IPS-NIHi7 (cell line): ENCODE measurements at regions not wholly inside any gene's neighbourhood (a gene's known extent, or its start where the extent isn't known, plus 50 kb on each side); places are given as distances from the start of the nearest gene placed in this dataset.

Source experiments
- DNase-seq: peaks from one replicate; pipeline ENCODE4 v3.0.0; 2012; ENCODE audit warnings: mixed read lengths; ENCODE audit errors: extremely low spot score

- DNase-seq, result no peak
These were observed 403.6 kb upstream of the ANXA10 start for GRCh38 chr4:167688660-167689142.

- no peak for DNase-seq
These were observed 389.9 kb upstream of the ANXA10 start for GRCh38 chr4:167702391-167702790.

DNA sequence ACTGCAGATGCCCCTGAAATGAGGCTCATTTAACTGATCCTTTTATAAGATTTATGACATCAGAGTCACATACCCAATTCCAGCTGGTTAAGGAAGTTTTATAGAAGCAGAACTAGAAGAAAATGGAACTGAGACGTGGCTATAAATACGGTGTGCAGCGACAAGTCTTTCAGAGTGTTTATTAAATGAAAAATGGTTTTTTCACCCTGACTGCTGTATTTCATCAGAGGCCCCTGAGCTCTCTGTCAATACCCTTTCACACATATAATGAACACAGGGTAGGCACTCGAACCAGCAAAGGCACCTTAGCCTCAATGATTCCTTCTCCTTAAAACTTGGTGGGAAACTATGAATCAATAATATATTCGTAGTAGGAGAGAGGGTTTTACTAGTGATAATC, 380.8 kb upstream of the ANXA10 start:
- DNase-seq, result no peak

DNA sequence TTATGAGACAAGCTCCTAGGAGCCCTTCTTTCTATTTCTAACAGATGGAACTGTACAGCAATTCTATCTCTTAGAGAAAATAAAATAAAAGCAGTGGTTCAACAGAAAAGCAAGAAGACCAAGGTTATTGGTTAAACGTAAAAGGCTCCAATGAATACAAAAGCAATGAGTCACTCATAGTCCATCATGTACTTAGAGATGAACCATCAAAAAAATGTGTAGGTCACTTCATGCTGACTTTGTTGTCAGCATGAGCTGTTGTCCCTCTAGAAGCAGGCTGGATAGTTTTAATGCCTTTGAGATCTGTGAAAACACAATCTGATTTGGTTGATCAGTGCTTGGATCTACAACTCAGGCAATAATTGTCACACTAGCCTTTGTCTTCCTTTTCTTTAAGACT, 378.6 kb upstream of the ANXA10 start:
- no peak for DNase-seq

DNA sequence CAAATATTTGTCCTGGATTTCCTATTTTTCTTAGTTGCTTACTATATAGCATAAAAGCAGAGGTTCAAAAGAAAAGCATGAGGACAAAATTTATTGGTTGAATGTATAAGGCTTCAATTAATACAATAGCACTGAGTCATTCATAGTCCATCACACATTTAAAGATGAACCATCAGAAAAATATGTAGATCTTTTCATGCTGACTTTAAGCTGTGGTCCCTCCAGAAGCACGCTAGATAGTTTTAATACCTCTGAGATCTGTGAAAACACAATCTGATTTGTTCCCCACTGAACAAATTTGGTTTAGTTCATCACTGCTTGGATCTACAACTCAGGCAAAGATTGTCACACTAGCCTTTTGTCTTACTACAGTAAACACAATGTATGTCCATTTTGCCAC, 377.2 kb upstream of the ANXA10 start:
- DNase-seq, result no peak

DNA sequence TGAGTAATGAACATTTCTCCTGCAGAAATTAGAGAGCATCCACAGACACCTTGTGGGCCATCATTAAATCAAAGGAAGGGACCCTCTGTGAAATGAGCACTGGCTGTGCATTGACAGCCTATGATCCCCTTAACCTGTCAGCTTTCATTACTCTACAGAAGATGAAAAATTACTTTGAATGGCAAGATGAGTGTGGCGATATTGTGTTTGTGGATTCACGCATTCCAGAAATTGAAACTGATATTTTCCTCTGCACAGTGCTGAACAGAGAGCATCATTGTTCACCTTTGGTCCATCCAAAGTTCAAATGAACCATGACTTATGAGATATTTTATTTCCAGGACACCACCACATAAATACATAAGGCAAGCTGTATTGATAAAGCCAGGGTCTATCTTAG, 374.8 kb upstream of the ANXA10 start:
- no peak for DNase-seq

DNA sequence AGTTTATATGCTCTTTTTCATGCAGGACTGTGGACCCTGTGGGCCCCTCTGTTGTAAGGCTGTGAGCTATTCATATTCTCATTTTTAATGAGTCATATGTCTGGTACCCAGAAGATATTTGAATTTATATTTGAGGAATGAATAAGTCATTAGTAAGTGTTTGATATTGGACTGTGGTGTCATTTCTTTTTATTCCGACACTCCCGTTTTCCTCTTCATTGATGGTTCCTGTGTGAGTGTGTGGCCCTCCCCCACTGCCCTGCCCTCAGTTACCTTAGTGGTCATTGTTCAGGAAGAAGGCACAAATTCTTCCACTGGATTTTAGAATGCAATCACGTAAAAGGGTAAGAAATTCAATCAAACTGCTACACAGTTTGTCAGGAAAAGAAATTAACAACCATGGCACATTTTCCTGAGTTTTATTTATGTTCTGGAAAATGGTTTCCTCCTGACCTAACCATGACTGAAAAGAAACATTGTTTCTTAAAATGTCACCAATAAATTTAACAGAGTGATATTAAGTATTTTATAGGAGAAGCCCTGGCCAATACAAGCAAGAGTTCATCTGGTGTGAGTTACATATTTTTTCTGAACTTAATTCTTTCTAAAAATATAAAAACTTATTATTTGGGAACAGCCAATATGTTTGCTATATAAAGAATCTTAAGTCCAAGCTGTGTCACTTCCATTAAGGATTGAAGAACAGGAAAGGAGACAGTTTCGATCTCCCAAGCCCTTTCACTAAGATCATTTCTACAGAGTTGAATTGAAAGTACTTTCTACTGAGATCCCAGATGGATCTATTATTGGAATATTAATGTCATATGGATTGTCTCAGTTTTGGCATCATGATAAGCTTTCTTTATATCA, 370.5 kb upstream of the ANXA10 start:
- DNase-seq, result no peak

DNA sequence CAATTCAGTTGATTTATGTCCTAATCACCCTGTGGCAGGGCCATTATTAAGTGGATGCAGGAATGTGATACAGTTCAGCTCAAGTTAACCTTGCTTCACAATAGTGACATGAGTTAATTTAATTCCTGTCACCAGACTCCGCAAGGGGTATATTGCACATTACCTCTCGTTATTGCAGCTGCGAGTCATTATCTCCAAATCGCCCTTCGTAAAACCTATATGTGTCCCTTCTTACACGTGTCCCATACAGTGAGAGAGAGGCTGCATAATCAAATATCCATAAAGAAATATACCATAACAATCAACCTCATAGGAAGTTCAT, 369.9 kb upstream of the ANXA10 start:
- DNase-seq, result no peak

GRCh38 chr4:167724941-167725340, 367.4 kb upstream of the ANXA10 start:
- no peak for DNase-seq

- DNase-seq, result no peak
These were observed 361.6 kb upstream of the ANXA10 start for GRCh38 chr4:167730769-167731168.

- no peak for DNase-seq
These were observed 347.2 kb upstream of the ANXA10 start for GRCh38 chr4:167745024-167745687.

GRCh38 chr4:167767281-167767680, 325.1 kb upstream of the ANXA10 start:
- DNase-seq, result no peak

DNA sequence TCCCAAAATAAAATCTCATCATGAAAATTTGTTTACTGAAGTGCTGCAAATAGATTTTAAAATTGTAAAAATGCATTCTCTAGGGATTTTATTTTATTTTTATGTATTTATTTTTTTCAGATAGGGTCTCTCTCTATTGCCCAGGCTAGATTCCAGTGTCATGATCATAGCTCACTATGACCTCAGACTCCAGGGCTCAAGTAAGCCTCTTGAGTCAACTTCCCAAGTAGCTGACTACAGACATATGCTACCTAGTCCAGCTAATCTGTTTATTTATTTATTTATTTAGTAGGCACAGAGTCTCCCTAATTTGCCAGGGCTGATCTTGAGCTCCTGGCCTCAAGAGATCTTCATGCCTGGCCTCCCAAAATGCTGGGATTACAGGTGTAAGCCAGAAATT, 317.7 kb upstream of the ANXA10 start:
- DNase-seq, result no peak

- no peak for DNase-seq
These were observed 317.0 kb upstream of the ANXA10 start for GRCh38 chr4:167775375-167775774.

DNA sequence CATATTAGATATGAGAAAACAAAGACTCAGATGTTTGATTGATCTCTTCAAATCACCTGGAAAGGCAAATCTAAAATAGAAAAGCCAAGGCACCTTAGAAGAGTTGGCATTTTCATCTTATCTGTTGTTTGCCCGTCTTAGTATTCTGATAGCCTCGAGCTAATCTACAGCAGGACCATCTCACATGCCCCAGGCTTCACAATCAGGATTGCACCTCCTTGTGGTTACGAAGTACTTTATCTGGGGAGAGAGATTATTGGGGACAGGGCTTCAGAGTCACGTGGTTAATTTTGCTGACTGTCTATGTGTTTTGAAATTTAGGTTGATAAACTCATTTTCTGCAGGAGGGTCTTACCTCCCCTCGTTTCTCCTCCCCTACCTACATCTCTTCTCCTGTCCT, 313.1 kb upstream of the ANXA10 start:
- DNase-seq, result no peak

GRCh38 chr4:167779864-167780263, 312.5 kb upstream of the ANXA10 start:
- no peak for DNase-seq

GRCh38 chr4:167784826-167785225, 307.5 kb upstream of the ANXA10 start:
- DNase-seq, result no peak

DNA sequence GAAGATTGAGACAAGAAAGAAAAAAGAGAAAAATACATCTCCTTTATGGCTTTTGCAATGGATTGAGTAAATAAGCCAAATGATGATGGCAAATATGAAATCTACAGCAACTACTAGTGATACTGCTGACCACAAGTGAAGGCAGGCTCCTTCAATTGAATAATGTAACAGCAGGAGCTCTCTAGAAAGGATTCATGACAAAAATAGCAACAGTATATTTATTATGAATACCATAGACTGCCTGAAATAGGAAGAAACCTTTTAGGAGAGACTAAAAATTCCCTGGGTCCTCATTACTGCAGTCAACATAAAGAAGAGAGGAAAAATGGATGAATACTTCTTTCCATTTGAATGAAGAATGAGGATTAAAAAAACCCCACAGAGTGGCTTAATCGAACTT, 306.8 kb upstream of the ANXA10 start:
- no peak for DNase-seq

DNA sequence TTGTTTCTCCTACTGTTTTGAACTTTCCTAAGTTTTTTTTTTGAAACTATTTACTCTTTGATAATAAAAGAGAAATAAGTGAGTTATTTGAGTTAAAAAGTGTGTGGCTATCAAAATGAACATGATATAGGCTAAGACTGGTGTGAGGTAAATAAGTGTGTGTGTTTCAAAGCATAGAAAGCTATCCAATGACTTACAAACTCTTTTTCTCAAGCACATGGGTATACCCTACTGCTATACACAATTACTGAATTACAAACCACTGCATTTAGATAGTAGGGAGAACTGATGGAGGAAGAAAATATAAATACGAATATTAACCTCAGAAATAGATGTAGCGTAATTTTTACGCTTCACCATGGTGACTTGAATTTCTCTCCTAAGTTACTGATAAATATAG, 305.8 kb upstream of the ANXA10 start:
- DNase-seq, result no peak

DNA sequence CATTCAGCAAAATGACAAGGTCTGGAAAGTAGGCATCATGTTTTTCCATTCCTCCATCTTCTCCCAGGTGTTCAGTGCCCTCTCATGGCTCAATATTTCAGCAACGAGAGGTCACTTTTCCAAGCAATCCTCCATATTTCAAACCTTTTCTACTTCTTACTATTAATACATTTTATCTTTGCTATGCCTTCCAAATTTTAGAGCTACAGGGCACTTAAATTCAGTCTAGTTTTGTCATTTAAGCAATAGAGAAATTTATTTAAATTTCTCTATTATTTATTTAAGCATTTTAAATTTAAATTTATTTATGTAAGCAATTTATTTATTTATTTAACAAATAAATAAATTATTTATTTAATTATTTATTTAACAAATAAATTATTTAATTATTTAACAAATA, 305.1 kb upstream of the ANXA10 start:
- no peak for DNase-seq

DNA sequence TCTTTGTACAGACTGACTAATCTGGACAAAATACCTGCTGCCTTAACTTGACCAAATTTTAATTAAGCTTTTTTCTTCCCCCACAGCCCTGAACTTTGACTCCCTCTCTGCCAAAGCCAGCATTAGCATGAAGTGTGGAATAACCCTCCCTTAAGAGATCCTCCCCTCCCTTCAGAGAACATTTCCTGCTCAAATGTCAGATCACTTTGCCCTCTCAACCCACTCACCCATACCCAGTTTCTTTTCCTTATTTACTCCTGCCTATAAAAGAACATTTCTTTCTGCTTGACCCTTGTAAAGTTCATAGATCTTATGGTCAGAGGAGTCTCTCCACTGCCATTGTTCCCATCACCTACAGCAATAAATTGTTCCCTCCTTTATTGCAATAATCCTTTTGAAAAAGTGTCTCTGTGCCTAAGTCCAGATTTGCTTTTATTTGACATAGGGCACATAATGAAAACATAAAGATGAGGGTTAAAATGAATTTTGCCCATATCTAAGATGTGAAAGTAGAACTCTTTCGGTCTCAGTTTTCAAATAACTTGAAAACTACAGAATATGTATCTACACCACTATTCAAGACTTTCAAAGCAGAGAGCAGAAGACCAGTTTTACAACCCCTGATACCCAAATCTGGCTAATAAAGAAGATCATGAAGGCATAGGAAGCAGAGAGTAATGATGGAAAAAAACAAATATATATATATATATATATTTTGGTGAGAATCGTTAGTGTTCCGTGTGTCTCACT, 289.7 kb upstream of the ANXA10 start:
- no peak for DNase-seq

GRCh38 chr4:167811958-167812357, 280.4 kb upstream of the ANXA10 start:
- DNase-seq, result no peak

- no peak for DNase-seq
These were observed 266.1 kb upstream of the ANXA10 start for GRCh38 chr4:167826281-167826680.
